Breast epithelium (tissue), 4 donors: ENCODE measurements at regions not wholly inside any gene's neighbourhood (a gene's known extent, or its start where the extent isn't known, plus 50 kb on each side); places are given as distances from the start of the nearest gene placed in this dataset.

Source experiments
- DNase-seq, 2 donors: peaks; one replicate each; pipeline ENCODE4 v3.0.0-alpha.2; 2019; ENCODE audit warnings: low spot score in 2 of 2
- H3K27ac ChIP-seq, 2 donors: fragments of 200-600 bp; sonication (generic) in 1 of 2; one replicate each; pipeline ENCODE4 v1.5.1; 2016 to 2019; ENCODE audit warnings: mild to moderate bottlenecking in 1 of 2
- H3K27me3 ChIP-seq, 2 donors: fragments of 200-600 bp; sonication (generic) in 1 of 2; one replicate each; pipeline versions ENCODE4 v1.5.1 to v1.6.0; 2017 to 2019; ENCODE audit warnings: control low read depth in 1 of 2, mild to moderate bottlenecking in 1 of 2
- H3K36me3 ChIP-seq: fragments of 200-600 bp; one replicate; pipeline ENCODE4 v1.5.1; 2019
- H3K4me1 ChIP-seq, 2 donors: fragments of 200-600 bp; sonication (generic); one replicate each; pipeline ENCODE4 v1.5.1; 2016 to 2019; ENCODE audit warnings: control low read depth in 1 of 2
- H3K4me3 ChIP-seq, 3 donors: fragments of 200-600 bp; sonication (generic); 1 replicate in 2 of 3; 2 replicates in 1 of 3; pipeline ENCODE4 v1.5.1; 2016 to 2019; ENCODE audit warnings: mild to moderate bottlenecking in 3 of 3, moderate library complexity in 2 of 3
- H3K9me3 ChIP-seq, 2 donors: fragments of 200-600 bp; sonication (generic) in 1 of 2; one replicate each; pipeline ENCODE4 v1.5.1; 2016 to 2019; ENCODE audit warnings: control low read depth in 1 of 2
- POLR2A ChIP-seq: fragments of 450-650 bp; IDR thresholded peaks from one replicate; pipeline ENCODE4 v1.6.1; 2016; ENCODE audit warnings: antibody characterized with exemption, mild to moderate bottlenecking, moderate library complexity
- POLR2AphosphoS5 ChIP-seq, 3 donors: sonication (generic); formaldehyde crosslinking; IDR thresholded peaks; one replicate each; pipeline ENCODE4 v1.6.1; 2017; ENCODE audit warnings: antibody characterized with exemption in 3 of 3
- intact Hi-C: fragments of 100-400 bp; cut with DNase I; formaldehyde crosslinking; loops from one replicate; pipeline ENCODE4 v1.15.1; 2023; ENCODE audit warnings: low total_unique reads
- TF ChIP-seq, protein P1 (sequence below), 3 donors: fragments of 450-650 bp; IDR thresholded peaks; one replicate each; pipeline ENCODE4 v1.5.1; 2016 to 2017; ENCODE audit warnings: antibody characterized with exemption in 3 of 3, mild to moderate bottlenecking in 3 of 3, moderate library complexity in 3 of 3

DNA sequence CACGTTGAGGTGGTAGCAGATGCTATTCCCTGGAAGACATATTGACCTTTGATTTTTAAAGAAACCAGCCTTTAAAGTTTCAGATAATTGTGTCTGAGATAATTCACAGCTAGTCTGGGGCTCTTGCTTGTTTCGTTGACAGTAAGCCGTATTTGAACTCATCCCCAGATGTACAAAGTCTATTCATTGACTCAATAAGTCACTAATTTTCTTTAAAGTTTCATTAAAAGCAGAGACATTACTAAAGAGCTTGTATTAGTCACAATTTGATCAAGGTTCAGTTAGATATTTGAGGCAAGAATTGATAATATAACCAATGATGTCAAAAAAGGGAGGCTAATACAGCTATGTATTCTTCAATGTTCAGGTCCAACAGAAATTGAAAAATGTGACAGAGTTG is 158.0 kb downstream of the PCSK1 start:
- DNase-seq, result no peak
- H3K27me3 ChIP-seq, result no peaks in the 10 kb centered on the region
- H3K36me3 ChIP-seq, result no peaks in the 10 kb centered on the region
- TF ChIP-seq POLR2AphosphoS5 (IDR thresholded peaks at IDR 0.05), result no peak
- TF ChIP-seq, protein P1, sequence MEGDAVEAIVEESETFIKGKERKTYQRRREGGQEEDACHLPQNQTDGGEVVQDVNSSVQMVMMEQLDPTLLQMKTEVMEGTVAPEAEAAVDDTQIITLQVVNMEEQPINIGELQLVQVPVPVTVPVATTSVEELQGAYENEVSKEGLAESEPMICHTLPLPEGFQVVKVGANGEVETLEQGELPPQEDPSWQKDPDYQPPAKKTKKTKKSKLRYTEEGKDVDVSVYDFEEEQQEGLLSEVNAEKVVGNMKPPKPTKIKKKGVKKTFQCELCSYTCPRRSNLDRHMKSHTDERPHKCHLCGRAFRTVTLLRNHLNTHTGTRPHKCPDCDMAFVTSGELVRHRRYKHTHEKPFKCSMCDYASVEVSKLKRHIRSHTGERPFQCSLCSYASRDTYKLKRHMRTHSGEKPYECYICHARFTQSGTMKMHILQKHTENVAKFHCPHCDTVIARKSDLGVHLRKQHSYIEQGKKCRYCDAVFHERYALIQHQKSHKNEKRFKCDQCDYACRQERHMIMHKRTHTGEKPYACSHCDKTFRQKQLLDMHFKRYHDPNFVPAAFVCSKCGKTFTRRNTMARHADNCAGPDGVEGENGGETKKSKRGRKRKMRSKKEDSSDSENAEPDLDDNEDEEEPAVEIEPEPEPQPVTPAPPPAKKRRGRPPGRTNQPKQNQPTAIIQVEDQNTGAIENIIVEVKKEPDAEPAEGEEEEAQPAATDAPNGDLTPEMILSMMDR (IDR thresholded peaks at IDR 0.05), result no peak
- TF ChIP-seq POLR2A, result no peak
- intact Hi-C loops, result no loop called here
- H3K4me1 ChIP-seq, result no peaks in the 10 kb centered on the region
- H3K27ac ChIP-seq, result no peak overlapping the region
- no peak overlapping the region for H3K4me3 ChIP-seq
- no peaks in the 10 kb centered on the region for H3K9me3 ChIP-seq

DNA sequence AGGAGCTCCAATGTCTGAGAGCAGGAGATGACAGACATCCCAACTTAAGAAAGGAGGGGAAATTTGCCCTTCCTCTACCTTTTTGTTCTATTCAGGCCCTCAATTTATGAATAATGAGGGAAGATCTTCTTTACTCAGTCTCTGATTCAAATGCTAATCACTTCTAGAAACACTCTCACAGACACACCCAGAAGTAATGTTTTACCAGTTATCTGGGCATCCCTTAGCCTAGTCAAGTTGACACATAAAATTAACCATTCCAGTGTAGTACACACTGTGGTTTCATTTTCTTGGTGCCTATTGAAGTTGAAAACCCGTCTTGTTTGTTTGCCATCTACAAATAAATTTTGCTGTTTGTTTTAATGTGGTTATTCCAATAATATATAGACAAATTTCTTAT is 167.6 kb downstream of the PCSK1 start:
- Histone ChIP-seq H3K4me3 (no peak overlapping the region), H3K36me3 (no peaks in the 10 kb centered on the region), H3K9me3 (peaks cover 0 to 10% of the 10 kb centered on the region in 2 donors), H3K27me3 (no peaks in the 10 kb centered on the region), H3K4me1 (no peaks in the 10 kb centered on the region), H3K27ac (no peak overlapping the region)
- DNase-seq, result no peak
- TF ChIP-seq, protein P1 (IDR thresholded peaks at IDR 0.05), result no peak
- TF ChIP-seq POLR2AphosphoS5 (IDR thresholded peaks at IDR 0.05), result no peak
- TF ChIP-seq POLR2A, result no peak
- intact Hi-C loops, result no loop called here

DNA sequence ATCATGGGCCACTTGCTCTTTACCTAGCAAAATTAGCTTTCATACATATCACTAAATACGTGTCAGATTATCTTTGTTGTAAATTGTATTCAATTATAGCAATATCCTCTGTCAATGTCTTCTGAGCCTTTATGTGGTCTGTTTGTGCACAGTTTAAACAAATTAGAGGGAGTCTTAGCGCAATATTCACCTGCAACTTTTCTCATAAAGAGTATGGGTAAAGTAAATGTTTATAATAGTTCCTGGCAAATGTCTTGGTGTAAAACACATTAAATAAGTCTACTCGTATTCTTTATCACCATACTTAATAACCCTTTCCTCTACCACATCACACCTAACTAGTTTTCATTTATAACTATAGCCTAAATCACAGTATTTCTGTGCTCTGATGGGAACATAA is 169.0 kb downstream of the PCSK1 start:
- no peaks in the 10 kb centered on the region for H3K36me3 ChIP-seq
- no peak overlapping the region for H3K27ac ChIP-seq
- no peaks in the 10 kb centered on the region for H3K27me3 ChIP-seq
- H3K4me3 ChIP-seq, result no peak overlapping the region
- intact Hi-C loops, result no loop called here
- DNase-seq, result no peak
- peaks cover 0 to 10% of the 10 kb centered on the region in 2 donors for H3K9me3 ChIP-seq
- TF ChIP-seq POLR2A (no peak), POLR2AphosphoS5 (IDR thresholded peaks at IDR 0.05) (no peak)
- TF ChIP-seq, protein P1 (IDR thresholded peaks at IDR 0.05), result no peak
- H3K4me1 ChIP-seq, result no peaks in the 10 kb centered on the region

DNA sequence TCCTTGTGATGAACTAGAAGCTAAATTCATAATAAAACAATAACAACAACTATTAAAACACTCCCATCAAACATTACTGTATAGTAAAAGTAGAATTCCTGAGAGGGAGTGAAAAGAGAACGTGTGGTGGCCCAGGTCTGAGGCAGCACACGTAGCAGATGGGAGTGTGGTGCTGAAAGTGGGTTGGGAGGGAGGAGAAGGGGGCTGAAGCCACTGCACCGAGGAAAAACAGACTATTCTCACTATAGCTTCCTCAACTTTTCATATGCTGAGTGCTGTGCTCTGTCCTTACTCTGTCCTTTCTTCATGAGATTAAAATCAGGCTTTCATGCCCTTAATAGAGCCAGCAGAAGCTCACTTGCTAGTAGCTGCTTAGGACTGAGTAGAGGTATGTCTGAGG is 170.9 kb downstream of the PCSK1 start:
- no peaks in the 10 kb centered on the region for H3K27me3 ChIP-seq
- H3K9me3 ChIP-seq, result peaks cover 0 to 3% of the 10 kb centered on the region in 2 donors
- TF ChIP-seq POLR2A (no peak), POLR2AphosphoS5 (IDR thresholded peaks at IDR 0.05) (no peak)
- TF ChIP-seq, protein P1 (IDR thresholded peaks at IDR 0.05), result no peak
- H3K4me1 ChIP-seq, result no peaks in the 10 kb centered on the region
- H3K4me3 ChIP-seq, result no peak overlapping the region
- no peak overlapping the region for H3K27ac ChIP-seq
- intact Hi-C loops, result no loop called here
- no peak for DNase-seq
- no peaks in the 10 kb centered on the region for H3K36me3 ChIP-seq

DNA sequence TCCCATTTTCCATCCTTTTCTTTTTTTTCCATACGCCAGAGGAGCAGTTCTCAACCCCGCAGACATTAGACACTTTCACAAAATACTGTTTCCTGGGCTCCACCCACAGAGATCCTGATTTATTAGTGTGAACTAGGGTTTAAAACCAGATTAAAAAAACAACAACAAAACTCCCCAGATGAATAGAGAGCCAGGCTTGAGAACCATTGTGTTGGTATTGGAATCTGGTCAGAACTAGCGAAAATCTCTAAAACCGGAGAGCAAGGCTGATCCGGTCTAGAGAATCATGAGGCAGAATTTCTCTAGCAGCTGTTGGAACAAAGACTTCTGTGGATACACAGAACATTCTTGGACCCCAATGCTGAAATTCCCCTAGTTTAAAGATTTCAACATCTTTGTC is 173.0 kb downstream of the PCSK1 start:
- H3K4me3 ChIP-seq, result no peak overlapping the region
- no peaks in the 10 kb centered on the region for H3K9me3 ChIP-seq
- H3K4me1 ChIP-seq, result no peaks in the 10 kb centered on the region
- no peak overlapping the region for H3K27ac ChIP-seq
- no peaks in the 10 kb centered on the region for H3K27me3 ChIP-seq
- intact Hi-C loops, result no loop called here
- TF ChIP-seq, protein P1 (IDR thresholded peaks at IDR 0.05), result no peak
- TF ChIP-seq POLR2A, result no peak
- no peak for TF ChIP-seq POLR2AphosphoS5 (IDR thresholded peaks at IDR 0.05)
- H3K36me3 ChIP-seq, result no peaks in the 10 kb centered on the region
- no peak for DNase-seq
